Limb (tissue), 2 donors: ENCODE measurements at regions not wholly inside any gene's neighbourhood (a gene's known extent, or its start where the extent isn't known, plus 50 kb on each side); places are given as distances from the start of the nearest gene placed in this dataset.

Experiments
- DNase-seq, 2 donors: peaks; one replicate each; pipeline ENCODE4 v3.0.0-alpha.2; 2016; ENCODE audit errors: extremely low spot score in 2 of 2

- no peak for DNase-seq
Measured at GRCh38 chr1:187629075-187629474, 800.3 kb downstream of the PLA2G4A start.

DNA sequence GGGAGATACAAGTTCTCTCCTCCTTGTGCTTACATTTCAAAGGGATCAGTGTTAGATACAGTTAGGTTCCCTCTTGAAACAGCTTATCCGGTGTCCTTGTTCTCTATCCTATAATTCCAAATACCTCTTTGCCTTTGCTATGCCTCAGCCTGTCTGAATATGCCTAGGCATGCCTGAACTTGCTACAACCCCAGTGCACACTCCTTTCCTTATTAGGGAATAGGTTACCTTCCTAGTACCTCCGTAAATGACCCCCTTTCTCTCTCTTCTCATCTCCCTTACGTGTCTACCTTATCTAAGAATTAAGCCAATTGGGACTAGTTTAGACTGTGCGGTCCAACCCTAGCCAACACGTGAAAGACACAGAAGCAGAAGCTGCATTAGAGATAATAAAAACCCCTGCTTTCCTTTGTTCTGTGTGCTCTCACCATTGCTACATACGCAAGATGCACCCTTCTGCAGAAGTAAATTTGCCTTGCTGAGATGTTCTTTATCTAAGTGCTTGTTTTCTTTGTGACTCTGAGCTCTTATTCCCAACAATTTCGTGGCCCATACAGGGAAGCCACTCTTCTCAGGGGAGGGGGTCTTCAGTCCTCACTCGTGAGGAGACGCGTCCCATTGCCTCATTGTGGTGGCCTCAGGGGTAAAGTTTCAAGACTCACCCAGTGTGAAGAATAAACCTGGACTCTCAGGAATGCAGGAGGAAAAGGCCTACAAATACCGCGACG, 802.1 kb downstream of the PLA2G4A start:
- DNase-seq: no peak

DNA sequence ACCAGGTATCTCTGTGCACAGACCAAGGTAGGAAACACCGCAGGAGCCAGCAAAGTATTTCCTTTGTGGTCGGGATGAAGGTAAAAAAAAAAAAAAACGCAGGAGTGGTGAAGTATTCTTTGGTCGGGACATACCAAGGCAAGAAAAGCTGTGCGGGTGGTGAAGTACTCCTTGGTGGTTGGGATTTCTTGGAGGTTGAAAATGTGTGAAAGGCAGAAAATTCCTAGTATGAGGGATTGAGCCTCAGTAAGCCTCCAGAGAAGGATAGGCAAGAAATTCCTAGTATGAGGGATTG, 802.6 kb downstream of the PLA2G4A start:
- DNase-seq: no peak

GRCh38 chr1:187631984-187632383, 803.2 kb downstream of the PLA2G4A start:
- no peak for DNase-seq

GRCh38 chr1:187634940-187635339, 806.2 kb downstream of the PLA2G4A start:
- no peak for DNase-seq

DNA sequence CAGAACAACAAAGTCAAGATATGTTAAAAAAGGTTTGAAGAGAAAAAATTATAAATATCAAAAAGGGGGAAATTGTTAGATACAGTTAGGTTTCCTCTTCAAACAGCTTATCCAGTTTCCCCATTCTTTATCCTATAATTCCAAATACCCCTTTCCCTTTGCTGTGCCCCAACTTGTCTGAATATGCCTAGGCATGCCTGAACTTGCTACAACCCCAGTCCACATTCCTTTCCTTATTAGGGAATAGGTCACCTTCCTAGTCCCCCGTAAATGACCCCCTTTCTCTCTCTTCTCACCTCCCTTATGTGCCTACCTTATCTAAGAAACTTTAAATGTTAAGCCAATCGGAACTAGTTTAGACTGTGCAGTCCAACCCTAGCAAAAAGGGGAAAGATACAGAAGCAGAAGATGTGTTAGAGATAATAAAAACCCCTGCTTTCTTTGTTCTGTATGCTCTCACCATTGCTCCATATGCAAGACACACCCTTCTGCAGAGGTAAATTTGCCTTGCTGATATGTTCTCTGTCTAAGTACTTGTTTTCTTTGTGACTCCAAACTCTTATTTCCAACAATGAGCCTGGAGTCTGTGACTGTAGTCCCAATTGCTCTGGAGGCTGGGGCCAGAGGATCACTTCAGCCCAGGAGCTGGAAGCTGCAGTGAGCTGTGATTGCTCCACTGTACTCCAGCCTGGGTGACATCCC, 810.1 kb downstream of the PLA2G4A start:
- no peak for DNase-seq

GRCh38 chr1:187641015-187641414, 812.3 kb downstream of the PLA2G4A start:
- DNase-seq: no peak

DNA sequence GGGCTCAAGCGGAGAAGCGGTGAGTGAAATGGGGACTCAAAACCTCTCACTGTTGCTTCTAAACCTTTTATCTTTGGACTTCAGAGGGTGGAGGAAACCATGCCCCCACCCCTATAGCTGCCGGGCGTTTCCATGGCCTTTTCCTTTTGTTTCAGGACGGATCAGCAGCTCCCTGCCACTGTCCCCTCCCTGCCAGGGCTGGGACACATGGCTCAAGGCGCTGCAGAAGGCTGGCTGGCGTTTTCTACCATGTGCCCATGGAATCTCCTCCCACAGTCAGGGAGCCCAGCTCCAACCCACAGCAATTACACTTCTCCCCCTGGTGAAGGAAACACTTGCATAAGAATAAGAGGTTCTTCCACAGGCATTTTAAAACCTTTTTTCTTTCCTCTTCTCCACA, 812.7 kb downstream of the PLA2G4A start:
- DNase-seq: no peak

- no peak for DNase-seq
Measured at GRCh38 chr1:187641907-187642306, 813.2 kb downstream of the PLA2G4A start.

GRCh38 chr1:187645651-187646050, 816.9 kb downstream of the PLA2G4A start:
- DNase-seq: no peak

DNA sequence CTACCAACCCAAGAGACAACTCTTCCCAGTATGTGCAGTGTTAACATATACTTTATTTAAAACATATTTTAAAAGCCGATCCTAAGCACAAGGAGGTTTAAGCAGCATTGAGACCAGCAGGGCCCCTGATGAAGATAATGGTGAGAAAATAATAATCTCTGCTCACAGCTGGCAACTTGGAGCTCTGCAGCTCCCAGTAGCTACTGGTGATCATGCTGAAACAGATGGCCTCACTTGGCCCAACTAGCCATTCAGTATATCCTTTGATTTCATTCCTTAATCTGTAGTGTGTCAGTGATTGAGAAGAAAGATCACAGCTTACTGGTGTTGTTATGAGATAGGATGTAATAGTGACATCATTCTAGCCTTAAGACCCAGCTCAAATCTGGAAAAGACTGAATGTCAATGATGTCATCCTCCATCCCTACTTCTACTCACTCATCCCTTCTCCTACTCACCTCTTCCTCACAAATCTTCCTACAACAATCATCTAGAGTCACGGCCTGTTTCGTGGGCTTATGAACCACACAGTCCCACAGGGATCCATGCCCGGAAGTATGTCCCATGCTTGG, 817.9 kb downstream of the PLA2G4A start:
- DNase-seq: no peak

GRCh38 chr1:187648091-187648490, 819.3 kb downstream of the PLA2G4A start:
- DNase-seq: no peak

GRCh38 chr1:187654635-187655034, 825.9 kb downstream of the PLA2G4A start:
- DNase-seq: no peak

DNA sequence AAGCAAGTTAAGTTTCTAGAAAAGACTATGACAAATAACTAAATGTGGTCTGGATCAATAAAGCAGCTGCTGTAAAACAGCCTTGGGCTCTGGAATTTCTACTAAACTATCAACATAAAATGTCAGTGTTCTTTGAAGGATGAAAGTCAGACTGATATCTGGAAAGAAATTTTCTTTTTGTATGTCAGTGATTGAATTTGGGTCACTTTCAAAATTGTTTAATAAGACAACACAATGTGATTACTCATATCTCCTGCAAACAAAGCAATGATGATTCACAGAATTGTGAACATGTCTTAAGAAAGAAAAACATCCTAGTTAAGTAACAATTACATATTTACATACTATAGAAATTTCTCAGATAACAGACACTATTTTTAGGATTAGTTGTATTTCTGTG, 826.4 kb downstream of the PLA2G4A start:
- DNase-seq: no peak

DNA sequence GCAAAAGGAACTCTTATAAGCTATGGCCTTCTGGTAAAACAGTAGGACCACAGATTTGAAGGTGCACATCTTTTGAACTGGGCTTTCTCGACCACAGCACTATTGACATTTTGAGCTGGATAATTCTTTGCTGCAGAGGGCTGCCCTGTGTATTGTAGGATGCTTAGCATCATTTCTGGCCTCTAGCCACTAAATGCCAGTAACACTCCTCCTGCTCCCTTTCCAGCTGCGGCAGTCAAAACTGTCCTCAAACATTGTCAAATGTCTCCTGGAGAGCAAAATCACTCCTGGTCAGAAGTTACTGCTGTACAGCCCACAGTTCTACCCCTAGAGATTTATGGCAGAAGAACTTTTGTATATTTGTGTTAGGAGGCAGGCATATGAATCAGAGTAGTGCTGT, 836.7 kb downstream of the PLA2G4A start:
- DNase-seq: no peak

- DNase-seq: no peak
Measured at GRCh38 chr1:187680823-187681222, 852.1 kb downstream of the PLA2G4A start.

GRCh38 chr1:187682112-187682511, 853.4 kb downstream of the PLA2G4A start:
- no peak for DNase-seq

GRCh38 chr1:187685333-187685732, 856.6 kb downstream of the PLA2G4A start:
- DNase-seq: no peak

DNA sequence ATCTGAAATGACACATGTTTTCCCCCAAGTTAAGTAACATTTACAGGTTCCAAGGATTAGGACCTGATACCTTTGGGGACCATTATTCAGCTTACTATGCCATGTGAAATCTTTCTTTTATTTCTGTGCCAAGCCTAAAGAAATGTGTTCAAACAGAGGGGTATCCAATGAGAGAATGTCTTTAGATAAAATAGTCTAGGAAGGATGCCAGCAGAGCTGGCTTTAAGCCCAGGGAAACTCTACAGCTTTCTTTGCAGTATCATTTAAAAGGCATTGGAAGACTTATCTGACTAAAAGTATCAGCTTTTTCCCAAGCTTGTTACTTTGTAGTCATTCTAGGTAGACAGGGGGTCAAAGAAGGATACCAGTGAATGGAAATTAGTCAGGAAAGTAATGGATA, 860.4 kb downstream of the PLA2G4A start:
- DNase-seq: peak; percentile 39 to 68

GRCh38 chr1:187691439-187691838, 862.7 kb downstream of the PLA2G4A start:
- no peak for DNase-seq

- DNase-seq: no peak
Measured at GRCh38 chr1:187692799-187693198, 864.0 kb downstream of the PLA2G4A start.

- DNase-seq: peak in 1 of 2 donors; percentile 28
Measured at GRCh38 chr1:187696073-187696472, 867.3 kb downstream of the PLA2G4A start.
